ENCODE measurements at regions not wholly inside any gene's neighbourhood (a gene's known extent, or its start where the extent isn't known, plus 50 kb on each side); places are given as distances from the start of the nearest gene placed in this dataset.

DNA sequence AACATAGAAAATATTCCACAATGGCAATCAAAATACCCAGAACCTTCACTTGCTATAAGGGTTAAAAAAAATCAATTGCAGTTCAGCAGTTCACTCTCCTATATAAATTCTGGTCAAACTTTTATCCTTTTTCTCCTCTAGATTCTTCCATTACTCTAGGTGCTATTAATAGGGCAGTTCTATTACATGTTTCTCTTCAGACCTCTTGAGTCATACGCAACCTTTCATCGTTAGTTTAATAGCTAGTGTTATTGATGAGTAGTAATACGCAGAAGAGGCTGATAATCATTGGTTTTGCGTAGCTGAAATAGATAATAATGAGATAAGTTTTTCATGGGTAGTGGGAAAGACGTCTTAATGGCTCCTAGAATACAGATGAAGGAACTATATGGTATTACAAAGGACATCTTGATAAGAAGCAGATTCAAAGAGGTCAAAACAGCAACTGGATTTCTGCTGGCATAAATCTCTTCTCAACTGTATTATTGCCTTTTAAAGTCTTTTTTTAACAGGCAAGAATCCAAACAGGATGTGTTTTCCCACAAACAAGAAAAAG, 118.3 kb upstream of the STARD13 start:
- TF ChIP-seq, protein P1, sequence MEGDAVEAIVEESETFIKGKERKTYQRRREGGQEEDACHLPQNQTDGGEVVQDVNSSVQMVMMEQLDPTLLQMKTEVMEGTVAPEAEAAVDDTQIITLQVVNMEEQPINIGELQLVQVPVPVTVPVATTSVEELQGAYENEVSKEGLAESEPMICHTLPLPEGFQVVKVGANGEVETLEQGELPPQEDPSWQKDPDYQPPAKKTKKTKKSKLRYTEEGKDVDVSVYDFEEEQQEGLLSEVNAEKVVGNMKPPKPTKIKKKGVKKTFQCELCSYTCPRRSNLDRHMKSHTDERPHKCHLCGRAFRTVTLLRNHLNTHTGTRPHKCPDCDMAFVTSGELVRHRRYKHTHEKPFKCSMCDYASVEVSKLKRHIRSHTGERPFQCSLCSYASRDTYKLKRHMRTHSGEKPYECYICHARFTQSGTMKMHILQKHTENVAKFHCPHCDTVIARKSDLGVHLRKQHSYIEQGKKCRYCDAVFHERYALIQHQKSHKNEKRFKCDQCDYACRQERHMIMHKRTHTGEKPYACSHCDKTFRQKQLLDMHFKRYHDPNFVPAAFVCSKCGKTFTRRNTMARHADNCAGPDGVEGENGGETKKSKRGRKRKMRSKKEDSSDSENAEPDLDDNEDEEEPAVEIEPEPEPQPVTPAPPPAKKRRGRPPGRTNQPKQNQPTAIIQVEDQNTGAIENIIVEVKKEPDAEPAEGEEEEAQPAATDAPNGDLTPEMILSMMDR (conservative IDR thresholded peaks at IDR 0.05; ENCODE audit: low read depth, low read length): no peak
- no peak for TF ChIP-seq EZH2 (IDR thresholded peaks at IDR 0.05; ENCODE audit: borderline replicate concordance, low read depth, low read length, poor library complexity, severe bottlenecking)
